Mesodermal cell (in vitro differentiated cells): ENCODE measurements at regions not wholly inside any gene's neighbourhood (a gene's known extent, or its start where the extent isn't known, plus 50 kb on each side); places are given as distances from the start of the nearest gene placed in this dataset.

Experiments used
- H3K27ac ChIP-seq: 2 replicates; pipeline ENCODE4 v1.7.0; 2013; ENCODE audit warnings: mild to moderate bottlenecking, low read depth, low read length, moderate library complexity; ENCODE audit not compliant: severe bottlenecking
- H3K36me3 ChIP-seq: 2 replicates; pipeline ENCODE4 v1.7.1; 2013; ENCODE audit warnings: mild to moderate bottlenecking, low read length, moderate library complexity; ENCODE audit not compliant: control insufficient read depth, insufficient read depth
- H3K4me1 ChIP-seq: one replicate; pipeline ENCODE4 v1.7.1; 2013; ENCODE audit warnings: mild to moderate bottlenecking, low read length; ENCODE audit not compliant: insufficient read depth, control insufficient read depth, poor library complexity, severe bottlenecking
- H3K4me3 ChIP-seq: 2 replicates; pipeline ENCODE4 v1.7.0; 2013; ENCODE audit warnings: low read length, control low read depth, mild to moderate bottlenecking; ENCODE audit not compliant: insufficient read depth, poor library complexity, severe bottlenecking; ENCODE audit errors: extremely low read depth
- H3K9me3 ChIP-seq: 2 replicates; pipeline ENCODE4 v1.7.1; 2013; ENCODE audit warnings: mild to moderate bottlenecking, low read length, moderate library complexity; ENCODE audit not compliant: control insufficient read depth
- WGBS, 2 experiments: methylation state at CpG; one replicate each; pipeline ENCODE4 v1.1.5; 2013; ENCODE audit warnings: missing lambda C conversion rate in 2 of 2; ENCODE audit not compliant: insufficient coverage in 2 of 2; 5-methylcytosine and 5-hydroxymethylcytosine counted together

DNA sequence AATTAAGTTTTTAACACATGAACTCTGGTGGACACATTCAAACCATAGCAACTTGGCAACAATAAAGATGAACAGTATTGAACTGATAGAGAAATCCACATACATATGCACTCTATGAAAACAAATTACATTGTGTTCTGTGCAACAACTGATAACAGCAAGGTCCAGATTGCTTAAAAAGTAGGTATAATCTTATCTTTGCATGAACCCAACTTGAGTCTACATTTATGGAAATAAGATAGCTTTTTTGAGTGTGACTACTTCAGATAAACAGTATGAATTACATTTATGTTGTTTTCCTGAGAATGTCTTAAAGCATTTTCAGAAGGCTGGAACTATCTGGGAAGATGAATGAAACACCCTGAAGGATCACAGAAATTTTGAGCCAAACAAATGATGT, 212.6 kb upstream of the GK2 start:
- Histone ChIP-seq H3K27ac (no peak overlapping the region), H3K36me3 (no peaks in the 10 kb centered on the region), H3K4me3 (no peak overlapping the region), H3K4me1 (no peaks in the 10 kb centered on the region), H3K9me3 (no peaks in the 10 kb centered on the region)

DNA sequence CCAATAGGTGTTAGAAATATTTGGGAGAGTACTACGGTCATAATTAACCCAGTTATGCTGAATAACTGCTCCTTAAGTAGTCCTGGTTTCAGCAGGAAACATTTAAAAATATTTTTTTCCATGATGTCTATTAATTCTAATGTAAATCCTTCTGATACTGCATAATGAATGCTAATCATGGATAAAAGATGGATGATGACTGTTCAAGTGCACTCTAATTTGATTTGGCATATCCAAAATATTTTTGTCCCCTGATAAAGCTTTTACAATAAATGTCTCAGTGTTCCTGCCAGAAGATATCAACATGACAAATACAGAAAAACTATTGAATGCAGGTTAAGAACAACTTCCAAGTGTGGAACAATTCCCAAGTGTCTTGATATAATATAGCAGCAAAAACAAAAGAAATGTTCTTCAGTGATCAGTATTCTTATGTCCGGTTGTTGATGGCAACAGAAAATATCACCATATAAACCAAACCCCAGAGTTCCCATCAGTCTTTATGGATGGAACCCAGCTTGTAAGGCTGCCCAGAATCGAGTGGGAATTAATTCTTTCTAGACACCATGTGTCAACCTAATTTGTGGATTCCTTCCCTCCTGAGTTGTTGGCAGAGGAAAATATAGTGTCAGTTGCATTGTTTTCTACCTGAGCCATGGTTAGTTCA, 205.4 kb upstream of the GK2 start:
- no peaks in the 10 kb centered on the region for H3K9me3 ChIP-seq
- H3K36me3 ChIP-seq, result no peaks in the 10 kb centered on the region
- WGBS, 2 experiments, result 100% methylated on average over 1 of the region's 3 CpGs; no CpG with 5 or more reads in 1 of the 2 experiments
- H3K4me1 ChIP-seq, result no peaks in the 10 kb centered on the region
- H3K4me3 ChIP-seq, result no peak overlapping the region
- no peak overlapping the region for H3K27ac ChIP-seq

DNA sequence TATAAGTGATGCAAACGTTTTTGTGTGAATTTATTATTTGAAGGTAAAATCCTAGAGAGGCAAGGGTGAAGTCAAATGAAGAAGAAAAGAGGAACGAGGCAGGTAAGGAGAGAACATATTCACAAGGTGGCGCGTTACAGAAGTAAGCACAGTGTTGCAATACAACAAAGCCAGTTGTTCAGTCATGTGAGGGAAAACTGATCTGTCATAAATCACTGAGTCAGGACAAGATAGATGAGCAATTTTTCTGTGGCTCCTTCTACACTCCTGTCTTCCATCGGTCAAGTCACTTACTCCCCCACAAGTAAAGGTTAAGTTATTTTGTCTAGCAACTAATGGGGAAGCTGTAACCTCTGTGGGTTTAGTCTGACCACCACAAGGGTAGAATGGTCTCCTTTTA, 203.0 kb upstream of the GK2 start:
- H3K4me3 ChIP-seq, result no peak overlapping the region
- no peaks in the 10 kb centered on the region for H3K4me1 ChIP-seq
- no peaks in the 10 kb centered on the region for H3K9me3 ChIP-seq
- H3K27ac ChIP-seq, result no peak overlapping the region
- 80 to 91% methylated on average over 4 of the region's 5 CpGs for WGBS, 2 experiments
- H3K36me3 ChIP-seq, result no peaks in the 10 kb centered on the region

DNA sequence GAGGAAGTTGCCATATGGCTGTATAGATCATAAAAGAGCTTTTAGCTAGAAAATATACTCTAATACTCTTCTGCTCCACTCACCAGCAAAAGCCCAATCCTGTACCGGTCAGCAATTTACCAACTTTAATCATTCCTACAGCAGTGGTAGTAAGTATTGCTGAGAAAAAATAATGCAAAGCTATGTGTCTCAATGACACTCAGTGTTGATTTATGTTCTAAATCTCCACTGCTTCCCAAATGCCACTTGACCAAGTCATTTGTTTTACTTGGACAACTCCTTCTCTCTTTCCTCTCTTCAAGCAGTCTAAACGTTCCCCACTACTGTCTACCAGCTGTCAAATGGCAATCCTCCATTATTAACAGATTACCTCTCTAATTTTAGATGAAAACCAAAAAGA, 201.8 kb upstream of the GK2 start:
- Histone ChIP-seq H3K4me3 (no peak overlapping the region), H3K9me3 (no peaks in the 10 kb centered on the region), H3K36me3 (no peaks in the 10 kb centered on the region), H3K27ac (no peak overlapping the region), H3K4me1 (no peaks in the 10 kb centered on the region)
- 80 to 100% methylated on average over 1 of the region's 2 CpGs for WGBS, 2 experiments

DNA sequence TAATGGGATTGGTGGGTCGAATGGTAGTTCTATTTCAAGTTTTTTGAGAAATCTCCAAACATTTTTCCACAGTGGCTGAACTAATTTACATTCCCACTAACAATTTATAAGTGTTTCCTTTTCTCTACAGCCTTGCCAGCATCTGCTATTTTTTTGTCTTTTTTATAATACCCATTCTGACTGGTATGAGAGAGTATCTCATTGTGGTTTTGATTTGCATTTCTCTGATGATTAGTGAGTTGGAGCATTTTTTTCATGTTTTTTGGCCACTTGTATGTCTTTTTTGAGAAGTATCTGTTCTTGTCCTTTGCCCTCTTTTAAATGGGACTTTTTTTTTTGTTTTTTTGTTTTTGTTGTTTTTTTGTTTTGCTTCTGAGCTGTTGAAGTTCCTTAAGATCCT, 200.0 kb upstream of the GK2 start:
- WGBS, 2 experiments, result no CpG with 5 or more reads among the region's 1 CpG
- no peaks in the 10 kb centered on the region for H3K36me3 ChIP-seq
- H3K9me3 ChIP-seq, result no peaks in the 10 kb centered on the region
- no peak overlapping the region for H3K27ac ChIP-seq
- H3K4me1 ChIP-seq, result no peaks in the 10 kb centered on the region
- H3K4me3 ChIP-seq, result no peak overlapping the region

GRCh38 chr4:79604152-79604551, 196.1 kb upstream of the GK2 start:
- Histone ChIP-seq H3K4me3 (no peak overlapping the region), H3K27ac (no peak overlapping the region), H3K36me3 (no peaks in the 10 kb centered on the region), H3K9me3 (no peaks in the 10 kb centered on the region), H3K4me1 (no peaks in the 10 kb centered on the region)

DNA sequence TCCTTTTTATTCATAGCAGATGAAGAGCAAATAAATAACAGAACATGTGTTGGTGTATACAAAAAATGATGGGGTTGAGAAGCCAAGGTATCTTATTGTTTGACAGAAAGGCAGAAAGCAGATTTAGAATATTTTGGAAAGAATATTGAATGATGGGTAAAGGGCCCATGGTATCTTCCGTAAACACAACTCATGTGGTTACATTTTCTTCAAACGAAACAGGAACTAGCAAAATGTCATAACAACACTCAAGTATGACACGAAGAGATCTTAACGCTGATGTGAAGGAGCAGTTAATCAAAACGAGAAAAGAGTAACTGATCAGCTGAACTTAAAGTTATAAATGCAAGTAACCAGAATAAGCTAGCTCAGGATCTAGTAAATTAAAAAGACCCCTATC, 195.7 kb upstream of the GK2 start:
- no peak overlapping the region for H3K27ac ChIP-seq
- 95% methylated on average over 3 of the region's 5 CpGs; no CpG with 5 or more reads in 1 of the 2 experiments for WGBS, 2 experiments

DNA sequence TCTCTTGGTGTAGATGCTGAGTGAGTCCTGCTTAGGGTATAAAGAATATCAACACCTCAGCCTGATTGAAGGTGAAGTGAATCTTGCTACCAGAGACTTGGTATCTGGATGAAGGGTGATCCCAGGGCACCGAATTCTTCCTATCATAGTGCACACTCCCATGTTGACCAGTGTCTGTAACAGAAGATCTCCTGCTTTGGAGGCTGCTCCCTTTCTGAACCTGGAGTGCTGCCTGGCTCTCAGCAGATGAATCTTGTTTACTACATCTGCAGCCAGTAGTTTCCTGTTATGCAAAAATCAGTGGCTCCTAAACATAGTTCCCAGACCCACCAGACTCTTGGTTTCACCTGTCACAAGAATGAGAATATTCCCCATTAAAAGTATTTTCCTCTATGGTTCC, 191.7 kb upstream of the GK2 start:
- no peaks in the 10 kb centered on the region for H3K36me3 ChIP-seq
- H3K9me3 ChIP-seq, result no peaks in the 10 kb centered on the region
- no peaks in the 10 kb centered on the region for H3K4me1 ChIP-seq
- H3K27ac ChIP-seq, result no peak overlapping the region
- 86 to 100% methylated on average over 1 of the region's 1 CpG for WGBS, 2 experiments
- H3K4me3 ChIP-seq, result no peak overlapping the region

More for the DNA sequence above, 195.7 kb upstream of the GK2 start:
- Histone ChIP-seq H3K36me3 (no peaks in the 10 kb centered on the region), H3K4me3 (no peak overlapping the region), H3K4me1 (no peaks in the 10 kb centered on the region), H3K9me3 (no peaks in the 10 kb centered on the region)

- no peak overlapping the region for H3K4me3 ChIP-seq
- no peaks in the 10 kb centered on the region for H3K36me3 ChIP-seq
- 92 to 96% methylated on average over 4 of the region's 4 CpGs for WGBS, 2 experiments
- H3K4me1 ChIP-seq, result no peaks in the 10 kb centered on the region
- no peak overlapping the region for H3K27ac ChIP-seq
- H3K9me3 ChIP-seq, result no peaks in the 10 kb centered on the region
These were observed 190.8 kb upstream of the GK2 start for GRCh38 chr4:79598801-79599200.

- H3K9me3 ChIP-seq, result no peaks in the 10 kb centered on the region
- no peak overlapping the region for H3K4me3 ChIP-seq
- H3K36me3 ChIP-seq, result no peaks in the 10 kb centered on the region
- H3K27ac ChIP-seq, result no peak overlapping the region
- 100% methylated on average over 1 of the region's 2 CpGs for WGBS, 2 experiments
- no peaks in the 10 kb centered on the region for H3K4me1 ChIP-seq
These were observed 190.2 kb upstream of the GK2 start for GRCh38 chr4:79598214-79598613.

DNA sequence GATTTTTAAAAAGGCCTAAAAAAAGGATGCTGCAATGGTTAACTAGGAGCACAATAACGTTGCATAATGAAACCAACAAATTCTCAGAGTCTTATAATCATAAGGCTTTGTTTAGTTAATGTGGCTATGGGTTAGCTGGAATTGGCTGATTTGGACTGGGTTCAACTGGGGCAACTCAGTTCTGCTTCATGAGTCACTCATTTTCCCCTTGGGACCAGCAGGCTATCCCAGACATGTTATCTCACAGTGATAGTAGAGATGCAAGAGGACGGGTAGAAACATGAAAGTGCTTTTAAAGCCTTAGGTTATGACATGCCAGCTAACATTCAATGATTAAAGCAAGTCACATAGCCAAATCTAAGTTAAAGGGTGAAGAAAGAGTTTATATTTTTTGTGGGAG, 189.2 kb upstream of the GK2 start:
- Histone ChIP-seq H3K36me3 (no peaks in the 10 kb centered on the region), H3K4me3 (no peak overlapping the region), H3K9me3 (no peaks in the 10 kb centered on the region), H3K4me1 (no peaks in the 10 kb centered on the region), H3K27ac (no peak overlapping the region)
- no CpG with 5 or more reads among the region's 2 CpGs for whole genome bisulfite sequencing, 2 experiments
